ENCODE measurements at regions not wholly inside any gene's neighbourhood (a gene's known extent, or its start where the extent isn't known, plus 50 kb on each side); places are given as distances from the start of the nearest gene placed in this dataset.

DNA sequence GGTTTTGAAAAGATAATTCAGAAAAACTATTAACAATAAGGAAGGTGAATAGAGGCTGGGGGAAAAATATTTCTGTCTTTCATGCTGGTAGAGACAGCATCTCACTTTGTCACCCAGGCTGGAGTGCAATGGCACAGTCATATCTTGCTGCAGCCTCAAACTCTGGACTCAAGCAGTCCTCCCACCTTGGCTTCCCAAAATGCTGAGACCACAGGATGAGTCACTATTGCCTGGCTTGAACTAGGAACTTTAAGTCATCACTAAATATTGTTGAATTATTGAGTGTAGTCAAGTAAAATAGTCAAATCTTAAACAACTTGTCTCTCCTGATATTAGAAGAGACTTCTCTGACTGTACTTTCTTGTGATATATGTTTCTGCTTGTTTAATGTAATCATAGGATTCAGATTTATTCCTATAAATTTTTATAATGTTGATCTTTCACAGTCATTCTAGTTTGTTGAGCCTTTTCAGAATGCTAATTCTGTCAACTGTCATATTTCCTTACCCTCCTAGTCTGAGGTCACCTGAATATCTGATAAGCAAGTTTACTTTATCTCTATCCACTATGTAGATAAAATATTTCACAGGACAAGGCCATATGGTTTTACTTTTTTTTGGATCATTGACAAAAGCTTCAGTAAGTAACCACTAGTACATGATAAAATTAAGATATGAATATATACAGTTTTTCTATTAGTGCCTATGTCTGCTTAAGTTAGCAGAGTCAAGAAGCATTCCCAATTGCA is 1696.5 kb downstream of the MAT2B start:
- DNase-seq (ENCODE audit: low read depth) = peak; percentile 73
- TF ChIP-seq, protein P1, sequence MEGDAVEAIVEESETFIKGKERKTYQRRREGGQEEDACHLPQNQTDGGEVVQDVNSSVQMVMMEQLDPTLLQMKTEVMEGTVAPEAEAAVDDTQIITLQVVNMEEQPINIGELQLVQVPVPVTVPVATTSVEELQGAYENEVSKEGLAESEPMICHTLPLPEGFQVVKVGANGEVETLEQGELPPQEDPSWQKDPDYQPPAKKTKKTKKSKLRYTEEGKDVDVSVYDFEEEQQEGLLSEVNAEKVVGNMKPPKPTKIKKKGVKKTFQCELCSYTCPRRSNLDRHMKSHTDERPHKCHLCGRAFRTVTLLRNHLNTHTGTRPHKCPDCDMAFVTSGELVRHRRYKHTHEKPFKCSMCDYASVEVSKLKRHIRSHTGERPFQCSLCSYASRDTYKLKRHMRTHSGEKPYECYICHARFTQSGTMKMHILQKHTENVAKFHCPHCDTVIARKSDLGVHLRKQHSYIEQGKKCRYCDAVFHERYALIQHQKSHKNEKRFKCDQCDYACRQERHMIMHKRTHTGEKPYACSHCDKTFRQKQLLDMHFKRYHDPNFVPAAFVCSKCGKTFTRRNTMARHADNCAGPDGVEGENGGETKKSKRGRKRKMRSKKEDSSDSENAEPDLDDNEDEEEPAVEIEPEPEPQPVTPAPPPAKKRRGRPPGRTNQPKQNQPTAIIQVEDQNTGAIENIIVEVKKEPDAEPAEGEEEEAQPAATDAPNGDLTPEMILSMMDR (conservative IDR thresholded peaks at IDR 0.05; ENCODE audit: control insufficient read depth, insufficient read depth, low read depth, low read length) = no peak
- no peak overlapping the region for H3K4me3 ChIP-seq (ENCODE audit: control insufficient read depth, low read depth, low read length)

DNA sequence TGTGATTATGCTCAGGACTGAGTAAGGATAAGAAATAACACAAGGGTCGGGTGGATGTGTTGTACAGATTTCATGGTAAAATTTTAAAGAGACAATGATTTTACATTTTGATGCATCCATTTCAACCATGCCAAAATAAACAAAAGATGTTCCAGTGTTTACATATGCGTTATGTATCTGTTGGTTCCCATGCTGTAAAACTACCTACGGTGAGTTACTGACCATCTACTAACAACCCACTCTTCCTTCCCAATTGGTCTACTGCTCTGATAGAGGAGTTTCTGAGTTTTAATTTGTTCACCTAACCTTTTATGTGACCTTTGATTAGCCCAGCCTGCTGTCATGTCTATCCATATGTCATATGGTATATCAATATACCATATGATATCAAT is 1697.1 kb downstream of the MAT2B start:
- DNase-seq (ENCODE audit: low read depth) = no peak
- no peak overlapping the region for H3K4me3 ChIP-seq (ENCODE audit: control insufficient read depth, low read depth, low read length)
- TF ChIP-seq, protein P1 (conservative IDR thresholded peaks at IDR 0.05; ENCODE audit: control insufficient read depth, insufficient read depth, low read depth, low read length) = no peak

DNA sequence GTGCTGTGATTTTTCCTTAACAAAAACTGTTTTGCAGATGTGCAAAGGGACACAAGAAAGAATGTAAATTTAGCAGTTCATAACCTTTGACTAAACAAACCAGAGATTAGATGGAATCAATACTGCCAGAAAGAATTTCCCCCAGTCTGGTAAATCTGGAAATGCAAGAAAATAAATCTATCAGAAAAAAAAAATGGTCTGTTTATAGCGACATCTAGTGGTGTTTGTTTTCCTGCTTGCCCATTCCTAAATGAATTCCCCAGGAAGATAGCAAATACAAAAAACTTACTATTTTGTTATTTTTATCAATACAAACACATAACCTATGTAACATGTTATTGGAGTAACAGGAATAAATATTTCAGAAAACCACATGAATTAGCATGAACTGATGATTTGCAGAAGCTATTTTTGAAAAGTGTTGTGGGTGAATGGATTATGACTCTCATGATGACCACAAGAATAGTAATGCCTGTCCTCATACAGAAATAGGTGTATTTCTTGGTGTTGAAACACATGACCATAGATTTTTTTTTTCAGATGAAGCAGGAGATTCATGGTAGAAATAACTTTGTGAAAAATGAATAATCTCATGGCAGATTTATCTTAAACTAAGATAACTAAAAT is 1703.8 kb downstream of the MAT2B start:
- TF ChIP-seq, protein P1 (conservative IDR thresholded peaks at IDR 0.05; ENCODE audit: control insufficient read depth, insufficient read depth, low read depth, low read length) = peak; percentile 72
- peak; percentile 45 for DNase-seq (ENCODE audit: low read depth)
- H3K4me3 ChIP-seq (ENCODE audit: control insufficient read depth, low read depth, low read length) = no peak overlapping the region

DNA sequence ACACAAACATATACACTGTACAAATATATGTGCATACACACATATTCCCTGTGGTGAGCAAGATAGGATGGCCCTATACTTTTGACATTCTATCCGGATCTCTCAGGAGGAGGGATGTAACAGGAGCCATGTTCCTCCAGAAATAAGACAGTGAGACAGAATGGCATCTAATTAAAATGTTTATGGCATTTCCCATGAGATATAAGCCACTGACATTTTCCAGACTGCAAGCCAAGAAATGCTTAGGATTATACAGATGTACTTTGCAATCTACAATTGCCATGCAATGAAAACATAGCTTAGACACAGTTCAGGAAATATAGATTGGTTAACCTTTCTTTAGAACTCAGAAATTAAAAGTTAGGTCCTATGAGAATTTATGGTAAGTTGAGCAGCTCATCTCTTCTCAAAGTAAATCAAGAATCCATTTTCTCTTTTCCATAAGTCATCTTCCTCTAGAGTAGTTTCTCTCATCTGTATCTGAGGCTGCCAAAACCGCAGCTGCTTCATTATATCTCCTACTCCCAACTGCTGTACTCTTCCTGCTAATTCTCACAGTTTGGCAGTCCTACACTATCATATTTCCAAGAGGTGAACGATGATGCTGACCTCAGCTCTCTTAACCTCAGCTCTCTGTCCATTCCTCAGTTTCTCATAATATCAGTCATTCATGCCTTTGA is 1719.1 kb downstream of the MAT2B start:
- TF ChIP-seq, protein P1 (conservative IDR thresholded peaks at IDR 0.05; ENCODE audit: control insufficient read depth, insufficient read depth, low read depth, low read length) = no peak
- no peak overlapping the region for H3K4me3 ChIP-seq (ENCODE audit: control insufficient read depth, low read depth, low read length)
- no peak for DNase-seq (ENCODE audit: low read depth)

DNA sequence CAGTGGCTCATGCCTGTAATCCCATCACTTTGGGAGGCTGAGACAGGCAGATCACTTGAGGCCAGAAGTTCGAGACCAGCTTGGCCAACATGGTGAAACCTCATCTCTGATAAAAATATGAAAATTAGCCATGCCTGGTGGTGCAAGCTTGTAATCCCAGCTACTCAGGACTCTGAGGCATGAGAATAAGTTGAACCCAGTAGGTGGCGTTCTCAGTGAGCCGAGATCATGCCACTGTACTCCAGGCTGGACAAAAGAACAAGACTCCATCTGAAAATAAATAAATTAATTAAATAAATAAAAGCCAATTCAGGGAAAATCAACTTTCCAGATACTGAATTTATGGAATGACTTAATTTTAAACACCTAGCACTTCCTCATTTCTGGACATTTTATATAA is 1722.1 kb downstream of the MAT2B start:
- DNase-seq (ENCODE audit: low read depth) = peak; percentile 15
- H3K4me3 ChIP-seq (ENCODE audit: control insufficient read depth, low read depth, low read length) = no peak overlapping the region
- TF ChIP-seq, protein P1 (conservative IDR thresholded peaks at IDR 0.05; ENCODE audit: control insufficient read depth, insufficient read depth, low read depth, low read length) = peak; percentile 0

DNA sequence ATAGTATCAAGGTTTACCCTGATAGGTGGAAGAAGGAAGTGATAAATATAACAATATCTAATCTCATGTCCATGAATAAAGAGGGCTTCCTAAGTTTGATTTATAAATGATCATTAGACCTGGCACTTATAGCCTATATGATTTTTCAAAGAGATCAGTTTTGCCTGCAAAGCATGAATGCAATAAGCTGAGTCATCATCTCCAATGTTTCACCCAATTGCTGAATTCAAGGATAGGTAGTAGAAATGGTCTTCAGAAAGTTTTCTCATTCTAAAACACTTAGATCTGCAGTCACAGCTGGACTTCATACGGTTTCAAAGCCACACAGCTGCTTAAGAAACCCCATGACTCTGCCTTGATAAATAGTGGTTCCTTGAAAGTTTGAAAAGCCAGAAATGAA is 1722.8 kb downstream of the MAT2B start:
- DNase-seq (ENCODE audit: low read depth) = no peak
- TF ChIP-seq, protein P1 (conservative IDR thresholded peaks at IDR 0.05; ENCODE audit: control insufficient read depth, insufficient read depth, low read depth, low read length) = no peak
- no peak overlapping the region for H3K4me3 ChIP-seq (ENCODE audit: control insufficient read depth, low read depth, low read length)
